Liver (tissue), 7 donors: ENCODE measurements at regions not wholly inside any gene's neighbourhood (a gene's known extent, or its start where the extent isn't known, plus 50 kb on each side); places are given as distances from the start of the nearest gene placed in this dataset.

Experiments
- DNase-seq: peaks from one replicate; pipeline ENCODE4 v3.0.0-alpha.2; 2017; ENCODE audit warnings: low spot score
- H3K27ac ChIP-seq, 2 donors: one replicate each; pipeline ENCODE4 v1.7.0; 2013; ENCODE audit warnings: inconsistent platforms in 2 of 2, low read length in 2 of 2, control low read depth in 1 of 2, low read depth in 1 of 2, mild to moderate bottlenecking in 1 of 2
- H3K27me3 ChIP-seq, 4 donors: one replicate each; pipeline versions ENCODE4 v1.6.1 to v1.7.0; 2013; ENCODE audit warnings: low read length in 3 of 4, inconsistent platforms in 1 of 4, mild to moderate bottlenecking in 1 of 4, moderate library complexity in 1 of 4; ENCODE audit not compliant: control insufficient read depth in 4 of 4, insufficient read depth in 4 of 4
- H3K36me3 ChIP-seq, 4 donors: one replicate each; pipeline versions ENCODE4 v1.6.1 to v1.7.0; 2013; ENCODE audit warnings: low read length in 3 of 4, mild to moderate bottlenecking in 3 of 4, low read depth in 1 of 4, moderate library complexity in 1 of 4; ENCODE audit not compliant: control insufficient read depth in 4 of 4, insufficient read depth in 3 of 4
- H3K4me1 ChIP-seq, 4 donors: one replicate each; pipeline versions ENCODE4 v1.6.1 to v1.7.0; 2013; ENCODE audit warnings: low read length in 3 of 4, mild to moderate bottlenecking in 3 of 4, moderate library complexity in 1 of 4; ENCODE audit not compliant: control insufficient read depth in 4 of 4, insufficient read depth in 4 of 4
- H3K4me3 ChIP-seq, 3 donors: one replicate each; pipeline versions ENCODE4 v1.6.1 to v1.7.0; 2013; ENCODE audit warnings: low read length in 3 of 3, control low read depth in 1 of 3, low read depth in 1 of 3, mild to moderate bottlenecking in 1 of 3
- H3K9ac ChIP-seq, 2 donors: one replicate each; pipeline ENCODE4 v1.7.0; 2013; ENCODE audit warnings: low read length in 2 of 2, mild to moderate bottlenecking in 2 of 2, moderate library complexity in 2 of 2, control low read depth in 1 of 2, low read depth in 1 of 2
- H3K9me3 ChIP-seq, 4 donors: one replicate each; pipeline versions ENCODE4 v1.6.1 to v1.7.0; 2013; ENCODE audit warnings: low read length in 3 of 4; ENCODE audit not compliant: control insufficient read depth in 4 of 4
- ATF3 ChIP-seq: IDR thresholded peaks from 2 replicates; pipeline ENCODE4 v1.6.1; 2016; ENCODE audit warnings: antibody characterized with exemption
- CTCF ChIP-seq: fragments of 150-350 bp; IDR thresholded peaks from 2 replicates; pipeline ENCODE4 v1.5.1; 2017; ENCODE audit warnings: improper control_type of control experiment, low read depth, low read length; ENCODE audit not compliant: missing input control
- EGR1 ChIP-seq, 2 donors: IDR thresholded peaks; 2 replicates each; pipeline ENCODE4 v1.6.1; 2016 to 2018; ENCODE audit warnings: antibody characterized with exemption in 2 of 2, low read depth in 2 of 2
- FOXA1 ChIP-seq: IDR thresholded peaks from 2 replicates; pipeline ENCODE4 v1.6.1; 2016; ENCODE audit warnings: antibody characterized with exemption
- FOXA2 ChIP-seq: IDR thresholded peaks from 2 replicates; pipeline ENCODE4 v1.6.1; 2016; ENCODE audit warnings: antibody characterized with exemption
- GABPA ChIP-seq, 2 donors: IDR thresholded peaks in 1 of 2; conservative IDR thresholded peaks in 1 of 2; 2 replicates each; pipeline ENCODE4 v1.6.1; 2016; ENCODE audit warnings: antibody characterized with exemption in 2 of 2, mild to moderate bottlenecking in 1 of 2, moderate library complexity in 1 of 2
- HNF4A ChIP-seq, 2 donors: conservative IDR thresholded peaks; 2 replicates each; pipeline ENCODE4 v1.6.1; 2016; ENCODE audit warnings: antibody characterized with exemption in 2 of 2, mild to moderate bottlenecking in 2 of 2
- HNF4G ChIP-seq: IDR thresholded peaks from 2 replicates; pipeline ENCODE4 v1.6.1; 2016; ENCODE audit warnings: antibody characterized with exemption
- JUND ChIP-seq, 2 donors: IDR thresholded peaks; 2 replicates each; pipeline ENCODE4 v1.6.1; 2016; ENCODE audit warnings: antibody characterized with exemption in 2 of 2
- MAX ChIP-seq: IDR thresholded peaks from 2 replicates; pipeline ENCODE4 v1.6.1; 2016; ENCODE audit warnings: antibody characterized with exemption
- NR2F2 ChIP-seq: IDR thresholded peaks from 2 replicates; pipeline ENCODE4 v1.6.1; 2016; ENCODE audit warnings: antibody characterized with exemption
- RAD21 ChIP-seq, 2 donors: IDR thresholded peaks; 2 replicates each; pipeline ENCODE4 v1.6.1; 2016; ENCODE audit warnings: antibody characterized with exemption in 2 of 2, mild to moderate bottlenecking in 2 of 2
- REST ChIP-seq: IDR thresholded peaks from 2 replicates; pipeline ENCODE4 v1.6.1; 2016; ENCODE audit warnings: antibody characterized with exemption, mild to moderate bottlenecking
- RXRA ChIP-seq, 2 donors: IDR thresholded peaks; 2 replicates each; pipeline ENCODE4 v1.6.1; 2017 to 2018; ENCODE audit warnings: antibody characterized with exemption in 2 of 2, mild to moderate bottlenecking in 1 of 2
- SP1 ChIP-seq: IDR thresholded peaks from 2 replicates; pipeline ENCODE4 v1.6.1; 2018; ENCODE audit warnings: antibody characterized with exemption, mild to moderate bottlenecking
- TAF1 ChIP-seq: conservative IDR thresholded peaks from 2 replicates; pipeline ENCODE4 v1.6.1; 2016; ENCODE audit warnings: antibody characterized with exemption, mild to moderate bottlenecking
- YY1 ChIP-seq: IDR thresholded peaks from 2 replicates; pipeline ENCODE4 v1.6.1; 2016; ENCODE audit warnings: antibody characterized with exemption, mild to moderate bottlenecking
- ZBTB33 ChIP-seq: IDR thresholded peaks from 2 replicates; pipeline ENCODE4 v1.6.1; 2016; ENCODE audit warnings: antibody characterized with exemption
- donor health status: healthy.
- donor health status: healthy.
- donor health status: healthy.
- donor health status: healthy.

GRCh38 chr1:219420913-219421312, 192.0 kb downstream of the ZC3H11B start:
- no peaks in the 10 kb centered on the region for H3K9me3 ChIP-seq
- no peaks in the 10 kb centered on the region for H3K36me3 ChIP-seq
- no peaks in the 10 kb centered on the region for H3K27me3 ChIP-seq
- H3K4me1 ChIP-seq: peaks cover 2 to 13% (median 8%) of the 10 kb centered on the region in 4 donors
- TF ChIP-seq HNF4A (conservative IDR thresholded peaks at IDR 0.05): peak in 1 of 2 donors; percentile 9
- no peak for TF ChIP-seq GABPA (IDR thresholded peaks at IDR 0.05 in 1 of 2, conservative IDR thresholded peaks at IDR 0.05 in 1 of 2)
- no peak for TF ChIP-seq TAF1
- peak; percentile 35 to 57 for TF ChIP-seq RXRA (IDR thresholded peaks at IDR 0.05)
- H3K9ac ChIP-seq: no peak overlapping the region
- no peak overlapping the region for H3K27ac ChIP-seq
- no peak for DNase-seq
- H3K4me3 ChIP-seq: no peak overlapping the region

GRCh38 chr1:219419860-219420259, 193.0 kb downstream of the ZC3H11B start:
- Histone ChIP-seq H3K36me3 (no peaks in the 10 kb centered on the region), H3K27ac (no peak overlapping the region), H3K27me3 (no peaks in the 10 kb centered on the region), H3K9ac (no peak overlapping the region), H3K4me1 (peaks cover 2 to 13% (median 8%) of the 10 kb centered on the region in 4 donors), H3K9me3 (no peaks in the 10 kb centered on the region), H3K4me3 (no peak overlapping the region)
- TF ChIP-seq ATF3 (no peak), JUND (IDR thresholded peaks at IDR 0.05) (no peak), SP1 (no peak), HNF4G (no peak), CTCF (no peak), REST (no peak), HNF4A (conservative IDR thresholded peaks at IDR 0.05) (no peak), MAX (no peak), GABPA (IDR thresholded peaks at IDR 0.05 in 1 of 2, conservative IDR thresholded peaks at IDR 0.05 in 1 of 2) (no peak), YY1 (no peak), FOXA1 (no peak), ZBTB33 (no peak), TAF1 (no peak), RAD21 (IDR thresholded peaks at IDR 0.05) (no peak), RXRA (IDR thresholded peaks at IDR 0.05) (no peak), FOXA2 (no peak), NR2F2 (no peak), EGR1 (IDR thresholded peaks at IDR 0.05; ENCODE audit: low read depth in 2 of 2) (no peak)
- DNase-seq: no peak
